Neural progenitor cell (in vitro differentiated cells): ENCODE measurements at regions not wholly inside any gene's neighbourhood (a gene's known extent, or its start where the extent isn't known, plus 50 kb on each side); places are given as distances from the start of the nearest gene placed in this dataset.
A peak's percentile ranks its signal among the peaks of the same experiment; 100 is the strongest.

ENCODE experiments used
- DNase-seq: peaks from one replicate; pipeline ENCODE4 v3.0.0-alpha.2; 2016; ENCODE audit warnings: low spot score
- H2AFZ ChIP-seq: fragments of 200-600 bp; sonication (generic); replicated peaks from 2 replicates; pipeline ENCODE4 v1.6.1; 2016; ENCODE audit warnings: antibody characterized with exemption
- H3F3A ChIP-seq: fragments of 200-600 bp; sonication (generic); 2 replicates; pipeline ENCODE4 v1.6.1; 2016; ENCODE audit warnings: antibody characterized with exemption, low read depth
- H3K27ac ChIP-seq: fragments of 200-600 bp; sonication (generic); 2 replicates; pipeline ENCODE4 v1.5.1; 2016; ENCODE audit warnings: mild to moderate bottlenecking
- H3K27me3 ChIP-seq: fragments of 200-600 bp; sonication (generic); 2 replicates; pipeline ENCODE4 v1.6.1; 2016; ENCODE audit warnings: mild to moderate bottlenecking, moderate library complexity
- H3K36me3 ChIP-seq: fragments of 200-600 bp; sonication (generic); 2 replicates; pipeline ENCODE4 v1.5.1; 2016
- H3K4me1 ChIP-seq: fragments of 200-600 bp; sonication (generic); 2 replicates; pipeline ENCODE4 v1.6.1; 2016; ENCODE audit warnings: mixed run types
- H3K4me2 ChIP-seq: fragments of 200-600 bp; sonication (generic); 2 replicates; pipeline ENCODE4 v1.6.1; 2016
- H3K4me3 ChIP-seq: fragments of 200-600 bp; sonication (generic); 2 replicates; pipeline ENCODE4 v1.5.1; 2016
- H3K79me2 ChIP-seq: fragments of 200-600 bp; sonication (generic); 2 replicates; pipeline ENCODE4 v1.6.1; 2016; ENCODE audit warnings: low read depth
- H3K9ac ChIP-seq: fragments of 200-600 bp; sonication (generic); 2 replicates; pipeline ENCODE4 v1.6.1; 2016
- H3K9me3 ChIP-seq: fragments of 200-600 bp; sonication (generic); 2 replicates; pipeline ENCODE4 v1.5.1; 2016; ENCODE audit warnings: low read depth
- H4K20me1 ChIP-seq: fragments of 200-600 bp; sonication (generic); 2 replicates; pipeline ENCODE4 v1.6.1; 2016; ENCODE audit warnings: low read depth
- H3K27ac Mint-ChIP-seq: 3 replicates; pipeline ENCODE4 v1.8.0; 2021; ENCODE audit warnings: mixed read lengths
- H3K27me3 Mint-ChIP-seq: 2 replicates; pipeline ENCODE4 v1.8.0; 2022; ENCODE audit warnings: low read depth, mild to moderate bottlenecking, inconsistent platforms, moderate library complexity, mixed read lengths; ENCODE audit not compliant: insufficient read depth
- H3K36me3 Mint-ChIP-seq: 3 replicates; pipeline ENCODE4 v1.8.0; 2021; ENCODE audit warnings: mixed read lengths
- H3K4me1 Mint-ChIP-seq: 3 replicates; pipeline ENCODE4 v1.8.0; 2021; ENCODE audit warnings: mixed read lengths
- H3K4me3 Mint-ChIP-seq: 3 replicates; pipeline ENCODE4 v1.8.0; 2021; ENCODE audit warnings: mild to moderate bottlenecking, moderate library complexity, mixed read lengths
- H3K9me3 Mint-ChIP-seq: 3 replicates; pipeline ENCODE4 v1.8.0; 2020; ENCODE audit warnings: mixed read lengths
- CTCF ChIP-seq: fragments of 200-600 bp; sonication (generic); IDR thresholded peaks from 2 replicates; pipeline ENCODE4 v1.5.1; 2017; ENCODE audit warnings: antibody characterized with exemption, mild to moderate bottlenecking
- EZH2 ChIP-seq: fragments of 200-600 bp; sonication (generic); IDR thresholded peaks from 2 replicates; pipeline ENCODE4 v1.6.1; 2017; ENCODE audit warnings: antibody characterized with exemption, mild to moderate bottlenecking, moderate library complexity
- EZH2phosphoT487 ChIP-seq: fragments of 200-600 bp; sonication (generic); IDR thresholded peaks from 2 replicates; pipeline ENCODE4 v1.6.1; 2017; ENCODE audit warnings: antibody characterized with exemption

DNA sequence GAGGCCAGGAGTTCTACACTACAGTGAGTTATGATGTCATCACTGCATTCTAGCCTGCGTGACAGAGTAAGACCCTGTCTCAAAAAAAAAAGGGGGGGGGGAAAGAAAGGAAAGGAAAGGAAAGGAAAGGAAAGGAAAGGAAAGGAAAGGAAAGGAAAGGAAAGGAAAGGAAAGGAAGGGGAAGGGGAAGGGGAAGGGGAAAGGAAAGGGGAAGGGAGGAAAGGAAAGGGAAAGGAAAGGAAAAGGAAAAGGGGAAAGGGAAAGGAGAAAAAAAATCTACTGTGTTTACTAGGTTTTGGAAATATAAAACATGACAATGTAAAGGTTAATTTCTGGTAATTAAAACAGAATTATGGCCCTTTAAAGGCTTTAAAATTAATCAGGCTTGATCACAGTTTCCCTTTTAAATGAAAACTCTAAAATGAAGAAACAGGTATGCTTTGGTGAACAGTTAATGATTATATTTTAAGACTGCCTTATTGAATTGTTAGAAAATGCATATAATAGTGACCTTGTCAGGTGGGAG, 131.9 kb upstream of the POU5F2 start:
- DNase-seq: no peak
- Mint-ChIP-seq H3K9me3 (no peaks in the 10 kb centered on the region), H3K4me1 (peaks cover 13% of the 10 kb centered on the region), H3K27ac (peak overlapping the region; percentile 55), H3K27me3 (peaks cover 2% of the 10 kb centered on the region), H3K36me3 (peaks cover 3% of the 10 kb centered on the region), H3K4me3 (no peak overlapping the region)
- Histone ChIP-seq H3K4me2 (no peak overlapping the region), H2AFZ (no peak overlapping the region), H3K27me3 (no peaks in the 10 kb centered on the region), H3K79me2 (no peaks in the 10 kb centered on the region), H3K36me3 (no peaks in the 10 kb centered on the region), H3K4me1 (no peaks in the 10 kb centered on the region), H3F3A (no peaks in the 10 kb centered on the region), H3K9ac (no peak overlapping the region), H4K20me1 (no peaks in the 10 kb centered on the region), H3K4me3 (no peak overlapping the region), H3K9me3 (no peaks in the 10 kb centered on the region), H3K27ac (no peak overlapping the region)
- TF ChIP-seq EZH2 (no peak), EZH2phosphoT487 (no peak), CTCF (no peak)

GRCh38 chr5:93870649-93871048, 129.2 kb upstream of the POU5F2 start:
- Histone ChIP-seq H3K4me1 (no peaks in the 10 kb centered on the region), H3K79me2 (no peaks in the 10 kb centered on the region), H3K9ac (no peak overlapping the region), H2AFZ (no peak overlapping the region), H3K4me3 (no peak overlapping the region), H4K20me1 (no peaks in the 10 kb centered on the region), H3K27me3 (no peaks in the 10 kb centered on the region), H3K27ac (no peak overlapping the region), H3F3A (no peaks in the 10 kb centered on the region), H3K4me2 (no peak overlapping the region), H3K36me3 (no peaks in the 10 kb centered on the region), H3K9me3 (no peaks in the 10 kb centered on the region)
- Mint-ChIP-seq H3K4me1 (peaks cover 13% of the 10 kb centered on the region), H3K27me3 (peaks cover 2% of the 10 kb centered on the region), H3K27ac (no peak overlapping the region), H3K4me3 (no peak overlapping the region), H3K36me3 (peaks cover 2% of the 10 kb centered on the region), H3K9me3 (no peaks in the 10 kb centered on the region)
- no peak for TF ChIP-seq EZH2phosphoT487
- no peak for TF ChIP-seq CTCF
- TF ChIP-seq EZH2: no peak
- DNase-seq: no peak

GRCh38 chr5:93868851-93869250, 127.5 kb upstream of the POU5F2 start:
- peaks cover 2% of the 10 kb centered on the region for H3K27me3 Mint-ChIP-seq
- TF ChIP-seq EZH2phosphoT487 (no peak), EZH2 (no peak), CTCF (no peak)

More at GRCh38 chr5:93868851-93869250, 127.5 kb upstream of the POU5F2 start:
- Histone ChIP-seq H3K27me3 (no peaks in the 10 kb centered on the region), H2AFZ (no peak overlapping the region), H3K9me3 (no peaks in the 10 kb centered on the region), H3F3A (no peaks in the 10 kb centered on the region), H3K4me2 (no peak overlapping the region), H3K4me1 (no peaks in the 10 kb centered on the region), H3K27ac (no peak overlapping the region), H3K9ac (no peak overlapping the region), H3K4me3 (no peak overlapping the region), H3K79me2 (no peaks in the 10 kb centered on the region), H3K36me3 (no peaks in the 10 kb centered on the region), H4K20me1 (no peaks in the 10 kb centered on the region)
- H3K27ac Mint-ChIP-seq: no peak overlapping the region
- peaks cover 2% of the 10 kb centered on the region for H3K36me3 Mint-ChIP-seq
- no peaks in the 10 kb centered on the region for H3K9me3 Mint-ChIP-seq
- H3K4me3 Mint-ChIP-seq: no peak overlapping the region
- H3K4me1 Mint-ChIP-seq: peaks cover 5% of the 10 kb centered on the region
- DNase-seq: no peak
